NB4 (cell line): ENCODE measurements at regions not wholly inside any gene's neighbourhood (a gene's known extent, or its start where the extent isn't known, plus 50 kb on each side); places are given as distances from the start of the nearest gene placed in this dataset.

Experiments
- CTCF ChIP-seq: IDR thresholded peaks from one replicate; pipeline ENCODE4 v1.5.1; 2012; ENCODE audit warnings: low read depth, low read length
- POLR2A ChIP-seq: IDR thresholded peaks from 2 replicates; pipeline ENCODE4 v1.6.1; 2011; ENCODE audit warnings: mild to moderate bottlenecking; ENCODE audit not compliant: insufficient read length; ENCODE audit errors: extremely low read depth

GRCh38 chr18:24850532-24850931 is 390.1 kb downstream of the HRH4 start:
- TF ChIP-seq POLR2A: no peak
- no peak for TF ChIP-seq CTCF
